LNCaP clone FGC (cell line): ENCODE measurements at regions not wholly inside any gene's neighbourhood (a gene's known extent, or its start where the extent isn't known, plus 50 kb on each side); places are given as distances from the start of the nearest gene placed in this dataset.

Experiments
- DNase-seq: peaks from one replicate; pipeline ENCODE4 v3.0.0-alpha.2; 2011; ENCODE audit warnings: low read depth
- H3K4me3 ChIP-seq: 2 replicates; pipeline ENCODE4 v1.5.1; 2011; ENCODE audit warnings: mild to moderate bottlenecking, low read depth, low read length, control low read depth
- CTCF ChIP-seq: IDR thresholded peaks from 2 replicates; pipeline ENCODE4 v1.5.1; 2012; ENCODE audit warnings: mild to moderate bottlenecking; ENCODE audit not compliant: control insufficient read depth, insufficient read depth; ENCODE audit errors: extremely low read depth

GRCh38 chr10:108808228-108808627 lies 1115.1 kb downstream of the XPNPEP1 start:
- no peak for TF ChIP-seq CTCF
- DNase-seq: no peak
- H3K4me3 ChIP-seq: no peak overlapping the region

GRCh38 chr10:108801775-108802517 lies 1121.4 kb downstream of the XPNPEP1 start:
- no peak for TF ChIP-seq CTCF
- no peak for DNase-seq
- no peak overlapping the region for H3K4me3 ChIP-seq

GRCh38 chr10:108801220-108801619 lies 1122.1 kb downstream of the XPNPEP1 start:
- no peak for DNase-seq
- no peak for TF ChIP-seq CTCF
- H3K4me3 ChIP-seq: no peak overlapping the region

- H3K4me3 ChIP-seq: no peak overlapping the region
- no peak for DNase-seq
- no peak for TF ChIP-seq CTCF
These were observed 1125.7 kb downstream of the XPNPEP1 start for GRCh38 chr10:108797573-108797972.

GRCh38 chr10:108791794-108792474 lies 1131.4 kb downstream of the XPNPEP1 start:
- no peak for DNase-seq
- TF ChIP-seq CTCF: no peak

GRCh38 chr10:108791030-108791429 lies 1132.3 kb downstream of the XPNPEP1 start:
- no peak for DNase-seq
- H3K4me3 ChIP-seq: no peak overlapping the region
- no peak for TF ChIP-seq CTCF

More at GRCh38 chr10:108791794-108792474, 1131.4 kb downstream of the XPNPEP1 start:
- no peak overlapping the region for H3K4me3 ChIP-seq
